ENCODE measurements at regions not wholly inside any gene's neighbourhood (a gene's known extent, or its start where the extent isn't known, plus 50 kb on each side); places are given as distances from the start of the nearest gene placed in this dataset.

DNA sequence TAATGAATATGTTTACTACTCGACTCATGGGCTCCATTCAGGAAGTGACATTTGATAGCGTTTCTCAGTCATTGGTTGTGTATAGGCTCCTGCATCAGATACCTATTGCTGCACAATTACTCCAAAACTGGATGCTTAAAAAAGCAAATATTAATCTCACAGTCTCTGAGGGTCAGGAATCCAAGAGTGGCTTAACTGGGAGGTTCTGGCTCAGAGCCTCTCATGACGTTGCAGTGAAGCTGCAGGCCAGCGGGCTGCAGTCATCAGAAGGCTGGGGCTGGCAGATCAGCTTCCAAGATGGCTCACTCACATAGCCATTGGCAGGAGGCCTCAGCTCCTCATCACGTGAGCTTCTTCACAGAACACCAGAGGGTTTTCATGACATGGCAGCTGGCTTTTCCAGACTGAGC, 525.1 kb upstream of the NBEA start:
- H3K9me3 ChIP-seq (replicated peaks in 1 of 2; ENCODE audit: control insufficient read depth in 1 of 2, insufficient read depth in 1 of 2, low read length in 2 of 2), result peaks cover 12 to 43% of the 10 kb centered on the region in 2 donors
- no peaks in the 10 kb centered on the region for H3K4me1 Mint-ChIP-seq
- H3K4me1 ChIP-seq (ENCODE audit: control insufficient read depth in 1 of 2, insufficient read depth in 2 of 2, low read length in 2 of 2), result no peaks in the 10 kb centered on the region
- H3K4me2 ChIP-seq (replicated peaks; ENCODE audit: extremely low read depth, low read length, poor library complexity, severe bottlenecking), result no peak overlapping the region
- H3K27ac ChIP-seq (ENCODE audit: low read depth in 1 of 2, low read length in 2 of 2), result no peak overlapping the region
- TF ChIP-seq CTCF (IDR thresholded peaks at IDR 0.05), result no peak
- H3K79me2 ChIP-seq (ENCODE audit: insufficient read depth, low read length), result no peaks in the 10 kb centered on the region
- no peak for DNase-seq
- intact Hi-C loops (cut with micrococcal nuclease), result no loop called here
- H3K9me3 Mint-ChIP-seq, result peaks cover 9 to 32% (median 15%) of the 10 kb centered on the region in 7 donors
- no peak overlapping the region for H3K4me3 ChIP-seq (replicated peaks in 1 of 3; ENCODE audit: low read depth in 2 of 3, low read length in 3 of 3)
- H3K9ac ChIP-seq (ENCODE audit: insufficient read depth, low read length, poor library complexity, severe bottlenecking), result no peak overlapping the region
- peaks cover 0 to 2% (median 0%) of the 10 kb centered on the region in 3 donors for H3K27me3 Mint-ChIP-seq (ENCODE audit: low read depth in 3 of 3)
- no peak overlapping the region for H3K27ac Mint-ChIP-seq
- H3K4me3 Mint-ChIP-seq, result no peak overlapping the region
- no peaks in the 10 kb centered on the region for H3K36me3 ChIP-seq (replicated peaks in 1 of 2; ENCODE audit: control insufficient read depth in 1 of 2, insufficient read depth in 2 of 2, low read length in 2 of 2)
- no peaks in the 10 kb centered on the region for H3K27me3 ChIP-seq (ENCODE audit: control insufficient read depth in 2 of 2, insufficient read depth in 2 of 2, low read length in 2 of 2)
- no peaks in the 10 kb centered on the region for H3K36me3 Mint-ChIP-seq
- WGBS (ENCODE audit: insufficient coverage), result 86% methylated on average over 2 of the region's 5 CpGs
- H2AFZ ChIP-seq (ENCODE audit: insufficient read depth, low read depth, low read length, poor library complexity, severe bottlenecking), result no peak overlapping the region
- no peaks in the 10 kb centered on the region for H4K20me1 ChIP-seq (ENCODE audit: insufficient read depth, low read length)

DNA sequence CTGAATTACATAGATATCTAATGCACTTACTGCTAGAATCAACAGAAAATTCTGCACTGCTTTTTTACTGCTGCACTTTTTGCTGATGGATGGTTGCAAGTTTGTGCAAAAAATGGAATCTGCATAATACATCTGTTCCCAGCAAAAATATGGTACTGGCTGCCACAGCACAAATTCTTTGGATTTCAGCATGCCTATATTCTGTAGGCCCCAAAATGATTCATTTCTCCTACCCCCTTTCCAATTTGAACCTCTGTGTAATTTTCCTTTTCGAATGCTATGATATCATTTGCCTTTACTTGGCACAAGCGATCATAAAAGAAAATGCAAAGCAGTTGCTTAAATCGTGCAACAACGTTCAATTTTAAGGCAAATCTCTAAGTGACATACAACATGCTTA, 524.2 kb upstream of the NBEA start:
- 60% methylated on average over 1 of the region's 4 CpGs for WGBS (ENCODE audit: insufficient coverage)
- H3K36me3 ChIP-seq (replicated peaks in 1 of 2; ENCODE audit: control insufficient read depth in 1 of 2, insufficient read depth in 2 of 2, low read length in 2 of 2), result no peaks in the 10 kb centered on the region
- H3K4me3 ChIP-seq (replicated peaks in 1 of 3; ENCODE audit: low read depth in 2 of 3, low read length in 3 of 3), result no peak overlapping the region
- Mint-ChIP-seq H3K27ac (no peak overlapping the region), H3K4me3 (no peak overlapping the region), H3K27me3 (ENCODE audit: low read depth in 3 of 3) (peaks cover 0 to 2% (median 0%) of the 10 kb centered on the region in 3 donors), H3K9me3 (peaks cover 8 to 31% (median 16%) of the 10 kb centered on the region in 7 donors), H3K36me3 (no peaks in the 10 kb centered on the region), H3K4me1 (no peaks in the 10 kb centered on the region)
- intact Hi-C loops (cut with micrococcal nuclease), result no loop called here
- no peak for TF ChIP-seq CTCF (IDR thresholded peaks at IDR 0.05)
- no peak overlapping the region for H2AFZ ChIP-seq (ENCODE audit: insufficient read depth, low read depth, low read length, poor library complexity, severe bottlenecking)
- H3K27ac ChIP-seq (ENCODE audit: low read depth in 1 of 2, low read length in 2 of 2), result no peak overlapping the region
- H3K9me3 ChIP-seq (replicated peaks in 1 of 2; ENCODE audit: control insufficient read depth in 1 of 2, insufficient read depth in 1 of 2, low read length in 2 of 2), result peaks cover 14 to 49% of the 10 kb centered on the region in 2 donors
- no peak overlapping the region for H3K9ac ChIP-seq (ENCODE audit: insufficient read depth, low read length, poor library complexity, severe bottlenecking)
- no peaks in the 10 kb centered on the region for H4K20me1 ChIP-seq (ENCODE audit: insufficient read depth, low read length)
- H3K4me1 ChIP-seq (ENCODE audit: control insufficient read depth in 1 of 2, insufficient read depth in 2 of 2, low read length in 2 of 2), result no peaks in the 10 kb centered on the region
- H3K79me2 ChIP-seq (ENCODE audit: insufficient read depth, low read length), result no peaks in the 10 kb centered on the region
- no peak for DNase-seq
- H3K4me2 ChIP-seq (replicated peaks; ENCODE audit: extremely low read depth, low read length, poor library complexity, severe bottlenecking), result no peak overlapping the region
- H3K27me3 ChIP-seq (ENCODE audit: control insufficient read depth in 2 of 2, insufficient read depth in 2 of 2, low read length in 2 of 2), result no peaks in the 10 kb centered on the region
